Testis (tissue), 2 donors: ENCODE measurements at regions not wholly inside any gene's neighbourhood (a gene's known extent, or its start where the extent isn't known, plus 50 kb on each side); places are given as distances from the start of the nearest gene placed in this dataset.

ENCODE experiments used
- DNase-seq: peaks from one replicate; pipeline ENCODE4 v3.0.0-alpha.2; 2019
- H3K27ac ChIP-seq, 2 donors: fragments of 200-600 bp; sonication (generic); one replicate each; pipeline ENCODE4 v1.5.1; 2019
- H3K27me3 ChIP-seq: fragments of 200-600 bp; sonication (generic); one replicate; pipeline ENCODE4 v1.5.1; 2019
- H3K36me3 ChIP-seq: fragments of 200-600 bp; sonication (generic); one replicate; pipeline ENCODE4 v1.5.1; 2017; ENCODE audit warnings: low read depth; ENCODE audit errors: missing control alignments
- H3K4me1 ChIP-seq: fragments of 200-600 bp; sonication (generic); one replicate; pipeline ENCODE4 v1.5.1; 2019
- H3K4me3 ChIP-seq, 2 donors: fragments of 200-600 bp; sonication (generic); one replicate each; pipeline ENCODE4 v1.5.1; 2017 to 2019
- H3K9me3 ChIP-seq: fragments of 200-600 bp; sonication (generic); one replicate; pipeline ENCODE4 v1.5.1; 2017
- POLR2A ChIP-seq: fragments of 450-650 bp; IDR thresholded peaks from one replicate; pipeline ENCODE4 v1.6.1; 2017; ENCODE audit warnings: antibody characterized with exemption, mild to moderate bottlenecking, moderate library complexity
- WGBS, 2 donors: methylation state at CpG; one replicate each; pipeline ENCODE4 v1.1.5; 2018; 5-methylcytosine and 5-hydroxymethylcytosine counted together
- intact Hi-C: fragments of 100-400 bp; cut with DNase I; formaldehyde crosslinking; loops from one replicate; pipeline ENCODE4 v1.15.1; 2023; ENCODE audit warnings: low total_unique reads
- TF ChIP-seq, protein P1 (sequence below), 3 experiments: fragments of 450-650 bp in 2 of 3; fragments of 200-600 bp in 1 of 3; sonication (generic) in 1 of 3; IDR thresholded peaks; one replicate each; pipeline ENCODE4 v1.5.1; 2016 to 2019; ENCODE audit warnings: antibody characterized with exemption in 3 of 3, mild to moderate bottlenecking in 2 of 3, moderate library complexity in 1 of 3

GRCh38 chr4:176001151-176002006 is 64.3 kb upstream of the WDR17 start:
- H3K4me3 ChIP-seq: peak overlapping the region; percentile 6 to 56
- DNase-seq: peak; percentile 57
- H3K27me3 ChIP-seq: no peaks in the 10 kb centered on the region
- 0 to 2% methylated on average over 40 of the region's 41 CpGs for WGBS, 2 donors
- TF ChIP-seq POLR2A: no peak
- TF ChIP-seq, protein P1, sequence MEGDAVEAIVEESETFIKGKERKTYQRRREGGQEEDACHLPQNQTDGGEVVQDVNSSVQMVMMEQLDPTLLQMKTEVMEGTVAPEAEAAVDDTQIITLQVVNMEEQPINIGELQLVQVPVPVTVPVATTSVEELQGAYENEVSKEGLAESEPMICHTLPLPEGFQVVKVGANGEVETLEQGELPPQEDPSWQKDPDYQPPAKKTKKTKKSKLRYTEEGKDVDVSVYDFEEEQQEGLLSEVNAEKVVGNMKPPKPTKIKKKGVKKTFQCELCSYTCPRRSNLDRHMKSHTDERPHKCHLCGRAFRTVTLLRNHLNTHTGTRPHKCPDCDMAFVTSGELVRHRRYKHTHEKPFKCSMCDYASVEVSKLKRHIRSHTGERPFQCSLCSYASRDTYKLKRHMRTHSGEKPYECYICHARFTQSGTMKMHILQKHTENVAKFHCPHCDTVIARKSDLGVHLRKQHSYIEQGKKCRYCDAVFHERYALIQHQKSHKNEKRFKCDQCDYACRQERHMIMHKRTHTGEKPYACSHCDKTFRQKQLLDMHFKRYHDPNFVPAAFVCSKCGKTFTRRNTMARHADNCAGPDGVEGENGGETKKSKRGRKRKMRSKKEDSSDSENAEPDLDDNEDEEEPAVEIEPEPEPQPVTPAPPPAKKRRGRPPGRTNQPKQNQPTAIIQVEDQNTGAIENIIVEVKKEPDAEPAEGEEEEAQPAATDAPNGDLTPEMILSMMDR (IDR thresholded peaks at IDR 0.05): no peak
- no peaks in the 10 kb centered on the region for H3K36me3 ChIP-seq
- intact Hi-C loops: no loop called here
- H3K9me3 ChIP-seq: no peaks in the 10 kb centered on the region
- peaks cover 6% of the 10 kb centered on the region for H3K4me1 ChIP-seq
- H3K27ac ChIP-seq: no peak overlapping the region

GRCh38 chr4:176002007-176002613 is 63.5 kb upstream of the WDR17 start:
- H3K27me3 ChIP-seq: no peaks in the 10 kb centered on the region
- peak overlapping the region; percentile 6 to 56 for H3K4me3 ChIP-seq
- peaks cover 6% of the 10 kb centered on the region for H3K4me1 ChIP-seq
- TF ChIP-seq, protein P1 (IDR thresholded peaks at IDR 0.05): no peak
- TF ChIP-seq POLR2A: no peak
- DNase-seq: peak; percentile 33
- H3K36me3 ChIP-seq: no peaks in the 10 kb centered on the region
- 0 to 1% methylated on average over 14 to 44 of the region's 44 CpGs for WGBS, 2 donors
- H3K9me3 ChIP-seq: no peaks in the 10 kb centered on the region
- no peak overlapping the region for H3K27ac ChIP-seq
- intact Hi-C loops: no loop called here

DNA sequence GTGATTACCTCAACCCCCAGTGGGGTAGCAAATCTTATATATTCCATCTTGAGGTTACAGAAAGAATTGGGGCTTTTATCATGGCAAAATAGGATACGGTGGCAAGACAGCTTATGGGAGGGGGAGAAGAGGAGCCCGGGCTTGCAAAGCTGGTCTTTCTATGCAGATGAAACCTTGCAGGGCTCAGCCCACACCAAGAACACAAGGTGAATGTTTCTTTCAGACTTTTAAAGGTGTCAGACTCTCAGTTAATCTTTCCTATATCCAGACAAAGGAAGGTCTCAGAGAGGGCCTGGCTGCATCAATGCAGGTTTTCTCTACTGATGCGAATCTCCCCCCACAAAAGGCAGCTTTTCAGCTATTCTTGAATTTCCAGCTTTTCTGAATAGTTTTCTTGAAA is 59.9 kb upstream of the WDR17 start:
- WGBS, 2 donors: 57 to 78% methylated on average over 3 of the region's 3 CpGs

DNA sequence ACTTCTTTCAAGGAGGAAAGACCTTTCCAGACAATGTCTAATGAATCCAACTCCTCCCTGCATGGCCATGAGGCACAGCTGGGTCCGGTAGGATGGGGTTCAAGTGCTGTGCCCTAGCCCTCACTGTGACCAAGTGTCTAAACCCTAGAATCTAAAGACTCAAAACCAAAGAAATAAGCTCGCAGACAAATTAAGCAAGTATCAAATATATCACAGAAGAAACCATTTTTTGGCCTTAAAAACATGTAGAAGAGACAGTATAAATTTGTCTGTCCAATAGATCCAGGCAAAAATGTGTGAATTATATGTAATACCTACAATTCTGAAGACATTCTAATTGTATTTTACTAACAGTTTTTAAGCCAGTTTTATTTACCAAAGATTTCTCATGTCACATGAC is 56.4 kb upstream of the WDR17 start:
- Histone ChIP-seq H3K36me3 (no peaks in the 10 kb centered on the region), H3K27ac (no peak overlapping the region), H3K9me3 (no peaks in the 10 kb centered on the region), H3K27me3 (no peaks in the 10 kb centered on the region), H3K4me1 (no peaks in the 10 kb centered on the region), H3K4me3 (no peak overlapping the region)
- no peak for DNase-seq
- no peak for TF ChIP-seq POLR2A
- 93 to 97% methylated on average over 2 of the region's 2 CpGs for WGBS, 2 donors
- intact Hi-C loops: no loop called here

More for the DNA sequence above, 59.9 kb upstream of the WDR17 start:
- no peaks in the 10 kb centered on the region for H3K27me3 ChIP-seq
- no peak overlapping the region for H3K4me3 ChIP-seq
- intact Hi-C loops: no loop called here
- no peaks in the 10 kb centered on the region for H3K36me3 ChIP-seq
- no peak overlapping the region for H3K27ac ChIP-seq
- peaks cover 6% of the 10 kb centered on the region for H3K4me1 ChIP-seq
- no peak for DNase-seq
- TF ChIP-seq, protein P1 (IDR thresholded peaks at IDR 0.05): no peak
- no peak for TF ChIP-seq POLR2A
- no peaks in the 10 kb centered on the region for H3K9me3 ChIP-seq

DNA sequence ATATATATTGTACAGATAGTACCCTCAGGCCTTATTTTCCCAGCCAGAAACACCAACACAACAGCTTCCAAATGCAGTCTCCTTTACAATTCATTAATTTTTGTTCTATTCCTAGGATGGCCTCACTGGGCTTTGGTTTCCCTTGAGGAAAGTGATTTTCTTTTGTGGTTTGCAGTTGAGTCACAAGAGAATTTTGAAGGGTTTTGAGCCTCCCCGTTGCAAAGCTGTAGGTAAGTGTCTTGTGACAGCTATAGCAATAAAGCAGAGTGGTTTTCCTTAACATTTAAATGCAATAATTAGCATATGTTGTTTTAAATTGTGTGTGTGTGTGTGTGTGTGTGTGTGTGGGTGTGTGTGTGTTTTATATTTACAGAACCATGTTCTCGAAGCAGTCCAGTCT is 54.1 kb upstream of the WDR17 start:
- intact Hi-C loops: no loop called here
- H3K9me3 ChIP-seq: no peaks in the 10 kb centered on the region
- H3K27ac ChIP-seq: no peak overlapping the region
- 63 to 73% methylated on average over 2 of the region's 2 CpGs for WGBS, 2 donors
- no peak for TF ChIP-seq POLR2A
- TF ChIP-seq, protein P1 (IDR thresholded peaks at IDR 0.05): no peak
- no peaks in the 10 kb centered on the region for H3K36me3 ChIP-seq
- H3K27me3 ChIP-seq: no peaks in the 10 kb centered on the region
- H3K4me1 ChIP-seq: no peaks in the 10 kb centered on the region
- no peak for DNase-seq
- no peak overlapping the region for H3K4me3 ChIP-seq
